ENCODE measurements at regions not wholly inside any gene's neighbourhood (a gene's known extent, or its start where the extent isn't known, plus 50 kb on each side); places are given as distances from the start of the nearest gene placed in this dataset.

- H3K9me3 Mint-ChIP-seq = no peaks in the 10 kb centered on the region
- no peak overlapping the region for H3K14ac ChIP-seq (ENCODE audit: insufficient read depth, low read length)
Measured at GRCh38 chr3:99508191-99508590, 130.2 kb upstream of the COL8A1 start.

More at GRCh38 chr3:99508191-99508590, 130.2 kb upstream of the COL8A1 start:
- no peaks in the 10 kb centered on the region for H3K9me3 ChIP-seq (ENCODE audit: control insufficient read depth, low read depth, low read length)
- no peak overlapping the region for H3K4ac ChIP-seq (ENCODE audit: low read depth, low read length)
- H4K20me1 ChIP-seq (ENCODE audit: control insufficient read depth, insufficient read depth, insufficient read length) = no peaks in the 10 kb centered on the region
- H3K4me1 ChIP-seq (ENCODE audit: insufficient read depth, low read length) = no peaks in the 10 kb centered on the region
- Mint-ChIP-seq H3K4me3 (no peak overlapping the region), H3K27ac (no peak overlapping the region), H3K36me3 (ENCODE audit: insufficient read depth in 1 of 3, low read depth in 3 of 3) (no peaks in the 10 kb centered on the region), H3K4me1 (peaks cover 0 to 3% of the 10 kb centered on the region in 2 experiments; a peak in 1 of 4 replicates), H3K27me3 (ENCODE audit: low read depth) (no peaks in the 10 kb centered on the region)
- H3K79me2 ChIP-seq (ENCODE audit: insufficient read depth, low read length) = no peaks in the 10 kb centered on the region
- no peak overlapping the region for H2BK20ac ChIP-seq (ENCODE audit: low read depth, low read length, poor library complexity, severe bottlenecking)
- no peak overlapping the region for H3T11ph ChIP-seq (ENCODE audit: low read length)
- no peak overlapping the region for H3K56ac ChIP-seq (ENCODE audit: insufficient read length, low read depth, low read length)
- H2AK5ac ChIP-seq (ENCODE audit: insufficient read length, low read length) = no peak overlapping the region
- no peak overlapping the region for H4K8ac ChIP-seq (replicated peaks; ENCODE audit: insufficient read length, low read depth, low read length)
- no peaks in the 10 kb centered on the region for H3K27me3 ChIP-seq (ENCODE audit: insufficient read depth, low read length)
- H3K18ac ChIP-seq (ENCODE audit: insufficient read length, low read depth, low read length) = no peak overlapping the region
- no peak overlapping the region for H3K9ac ChIP-seq (ENCODE audit: extremely low read depth, insufficient read length, low read length)
- no peak overlapping the region for H2AFZ ChIP-seq (ENCODE audit: low read length)
- H2BK120ac ChIP-seq (ENCODE audit: low read depth, low read length, poor library complexity, severe bottlenecking) = no peak overlapping the region
- no peak overlapping the region for H3K4me2 ChIP-seq (ENCODE audit: insufficient read depth, insufficient read length, low read length)
- H2BK12ac ChIP-seq (ENCODE audit: insufficient read length, low read depth, low read length) = no peak overlapping the region
- DNase-seq = no peak
- H2BK15ac ChIP-seq (ENCODE audit: low read depth, low read length) = no peak overlapping the region
- H4K91ac ChIP-seq (ENCODE audit: insufficient read length, low read depth, low read length) = no peak overlapping the region
- H3K23ac ChIP-seq (ENCODE audit: insufficient read length, low read depth, low read length) = no peak overlapping the region
- no peak overlapping the region for H4K5ac ChIP-seq (ENCODE audit: insufficient read length, low read depth, low read length)
- H3K23me2 ChIP-seq (ENCODE audit: insufficient read length, low read depth, low read length, poor library complexity, severe bottlenecking) = no peaks in the 10 kb centered on the region
- no peak overlapping the region for H2BK5ac ChIP-seq (ENCODE audit: insufficient read length, low read length)
- no peak overlapping the region for H3K27ac ChIP-seq (ENCODE audit: insufficient read length, low read depth, low read length)
- TF ChIP-seq CTCF (conservative IDR thresholded peaks at IDR 0.05) = no peak
- H3K79me1 ChIP-seq (ENCODE audit: insufficient read depth, low read depth, low read length, poor library complexity, severe bottlenecking) = no peaks in the 10 kb centered on the region
